ENCODE measurements at regions not wholly inside any gene's neighbourhood (a gene's known extent, or its start where the extent isn't known, plus 50 kb on each side); places are given as distances from the start of the nearest gene placed in this dataset.

DNA sequence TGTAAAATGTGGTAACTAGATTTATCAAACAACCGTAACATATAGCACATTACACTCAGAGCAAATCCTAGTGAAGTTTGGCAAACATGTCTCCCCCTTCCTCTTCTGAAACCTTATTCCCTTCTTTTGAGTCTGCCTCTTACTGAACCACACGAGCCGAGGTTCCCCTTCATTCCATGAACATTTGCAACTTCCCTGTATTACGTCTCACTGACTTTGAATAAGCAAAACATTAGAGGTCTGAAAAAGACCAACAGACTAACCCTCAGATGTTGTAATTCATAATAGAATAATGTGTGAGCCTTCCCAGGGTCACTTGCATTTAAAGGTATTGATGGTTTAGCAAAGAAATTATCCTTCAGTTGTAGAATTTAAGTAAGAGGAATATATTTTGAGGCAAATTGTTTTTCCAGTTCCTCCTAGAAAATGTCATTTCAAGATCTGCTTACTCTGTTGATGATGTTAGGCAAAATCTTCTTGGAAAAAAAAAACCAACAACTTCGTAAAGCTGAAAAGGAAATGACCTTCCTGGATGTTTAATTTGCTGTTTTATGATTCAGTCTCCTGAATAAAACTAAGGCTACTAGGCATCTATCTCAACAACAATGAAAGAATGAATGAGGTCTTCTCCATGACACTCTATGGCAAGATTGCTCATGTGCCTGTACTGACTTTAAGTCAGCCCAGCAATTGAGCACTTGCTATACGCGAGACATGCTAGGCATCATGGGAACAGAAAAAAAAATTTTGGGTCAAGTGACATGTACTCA, 296.9 kb upstream of the NECTIN3 start:
- H3K4me3 ChIP-seq (ENCODE audit: low read depth, low read length): no peak overlapping the region
- DNase-seq (ENCODE audit: low read depth): peak; percentile 61
- TF ChIP-seq, protein P1, sequence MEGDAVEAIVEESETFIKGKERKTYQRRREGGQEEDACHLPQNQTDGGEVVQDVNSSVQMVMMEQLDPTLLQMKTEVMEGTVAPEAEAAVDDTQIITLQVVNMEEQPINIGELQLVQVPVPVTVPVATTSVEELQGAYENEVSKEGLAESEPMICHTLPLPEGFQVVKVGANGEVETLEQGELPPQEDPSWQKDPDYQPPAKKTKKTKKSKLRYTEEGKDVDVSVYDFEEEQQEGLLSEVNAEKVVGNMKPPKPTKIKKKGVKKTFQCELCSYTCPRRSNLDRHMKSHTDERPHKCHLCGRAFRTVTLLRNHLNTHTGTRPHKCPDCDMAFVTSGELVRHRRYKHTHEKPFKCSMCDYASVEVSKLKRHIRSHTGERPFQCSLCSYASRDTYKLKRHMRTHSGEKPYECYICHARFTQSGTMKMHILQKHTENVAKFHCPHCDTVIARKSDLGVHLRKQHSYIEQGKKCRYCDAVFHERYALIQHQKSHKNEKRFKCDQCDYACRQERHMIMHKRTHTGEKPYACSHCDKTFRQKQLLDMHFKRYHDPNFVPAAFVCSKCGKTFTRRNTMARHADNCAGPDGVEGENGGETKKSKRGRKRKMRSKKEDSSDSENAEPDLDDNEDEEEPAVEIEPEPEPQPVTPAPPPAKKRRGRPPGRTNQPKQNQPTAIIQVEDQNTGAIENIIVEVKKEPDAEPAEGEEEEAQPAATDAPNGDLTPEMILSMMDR (IDR thresholded peaks at IDR 0.05; ENCODE audit: insufficient read depth, low read depth, low read length): no peak

DNA sequence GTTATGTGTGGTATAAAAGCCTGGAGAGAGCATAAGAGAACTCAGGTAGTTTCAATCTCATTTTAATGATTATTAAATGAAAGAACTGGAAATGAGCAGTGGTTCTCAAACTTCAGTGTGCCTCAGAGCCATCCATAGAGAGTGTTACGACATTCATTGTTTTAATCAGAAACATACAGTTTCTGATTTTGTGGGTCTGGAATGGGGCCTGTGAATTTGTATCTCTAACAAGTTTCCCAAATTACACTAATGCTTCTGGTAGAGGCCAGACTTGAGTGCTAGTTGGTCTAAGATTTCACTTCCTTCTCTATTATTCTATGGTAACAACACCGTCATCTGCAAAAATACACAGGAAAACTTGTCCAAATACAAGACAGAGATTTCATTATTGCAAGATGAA, 292.0 kb upstream of the NECTIN3 start:
- TF ChIP-seq, protein P1 (IDR thresholded peaks at IDR 0.05; ENCODE audit: insufficient read depth, low read depth, low read length): no peak
- no peak overlapping the region for H3K4me3 ChIP-seq (ENCODE audit: low read depth, low read length)
- DNase-seq (ENCODE audit: low read depth): no peak

DNA sequence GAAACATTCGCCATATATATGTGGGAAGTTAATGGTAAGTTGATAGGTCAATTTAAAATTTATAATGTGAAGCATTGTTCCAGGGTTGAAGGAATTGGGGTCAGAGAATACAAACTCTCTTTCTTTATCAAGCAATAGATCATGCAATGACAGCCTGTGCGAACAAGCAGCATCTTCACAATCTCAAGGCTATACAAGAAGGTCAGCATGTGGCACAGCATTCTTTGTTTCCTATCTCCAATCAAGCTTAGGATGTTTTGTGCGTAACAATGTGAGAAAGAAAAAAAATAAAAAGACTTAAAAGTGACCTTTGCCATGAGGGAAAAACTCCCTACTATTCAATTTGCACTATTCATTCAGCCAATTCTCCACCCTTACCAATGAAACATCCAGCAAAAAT, 288.1 kb upstream of the NECTIN3 start:
- no peak overlapping the region for H3K4me3 ChIP-seq (ENCODE audit: low read depth, low read length)
- TF ChIP-seq, protein P1 (IDR thresholded peaks at IDR 0.05; ENCODE audit: insufficient read depth, low read depth, low read length): no peak
- DNase-seq (ENCODE audit: low read depth): no peak

DNA sequence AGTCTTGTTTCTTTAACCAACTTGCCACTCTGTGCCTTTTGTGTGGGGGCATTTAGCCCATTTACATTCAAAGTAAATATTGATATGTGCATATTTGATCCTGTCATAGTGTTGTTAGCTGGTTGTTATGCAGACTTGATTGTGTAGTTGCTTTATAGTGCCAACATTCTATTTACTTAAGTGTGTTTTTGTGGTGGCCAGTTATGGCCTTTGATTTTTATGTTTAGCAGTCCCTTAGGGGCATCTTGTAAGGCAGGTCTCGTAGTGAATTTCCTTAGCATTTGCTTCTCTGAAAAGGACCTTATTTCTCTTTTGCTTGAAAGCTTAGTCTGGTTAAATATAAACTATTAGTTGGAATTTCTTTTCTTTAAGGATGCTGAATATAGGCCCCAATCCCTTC, 282.8 kb upstream of the NECTIN3 start:
- TF ChIP-seq, protein P1 (IDR thresholded peaks at IDR 0.05; ENCODE audit: insufficient read depth, low read depth, low read length): no peak
- no peak for DNase-seq (ENCODE audit: low read depth)
- no peak overlapping the region for H3K4me3 ChIP-seq (ENCODE audit: low read depth, low read length)

DNA sequence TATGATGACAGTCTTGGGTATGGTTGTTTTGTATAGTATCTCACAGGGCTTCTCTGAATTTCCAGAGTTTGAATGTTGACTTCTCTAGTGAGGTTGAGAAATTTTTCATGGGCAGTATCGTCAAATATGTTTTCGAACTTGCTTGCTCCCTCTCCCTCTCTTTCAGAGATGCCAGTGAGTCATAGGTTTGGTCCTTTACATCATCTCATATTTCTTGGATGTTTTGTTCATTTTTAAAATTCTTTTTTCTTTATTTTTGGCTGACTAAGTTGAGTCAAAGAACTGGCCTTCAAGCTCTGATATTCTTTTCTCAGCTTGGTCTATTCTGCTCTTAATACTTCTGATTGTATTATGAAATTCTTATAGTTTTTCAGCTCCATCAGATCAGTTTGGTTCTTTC, 282.3 kb upstream of the NECTIN3 start:
- H3K4me3 ChIP-seq (ENCODE audit: low read depth, low read length): no peak overlapping the region
- TF ChIP-seq, protein P1 (IDR thresholded peaks at IDR 0.05; ENCODE audit: insufficient read depth, low read depth, low read length): no peak
- peak; percentile 46 for DNase-seq (ENCODE audit: low read depth)

DNA sequence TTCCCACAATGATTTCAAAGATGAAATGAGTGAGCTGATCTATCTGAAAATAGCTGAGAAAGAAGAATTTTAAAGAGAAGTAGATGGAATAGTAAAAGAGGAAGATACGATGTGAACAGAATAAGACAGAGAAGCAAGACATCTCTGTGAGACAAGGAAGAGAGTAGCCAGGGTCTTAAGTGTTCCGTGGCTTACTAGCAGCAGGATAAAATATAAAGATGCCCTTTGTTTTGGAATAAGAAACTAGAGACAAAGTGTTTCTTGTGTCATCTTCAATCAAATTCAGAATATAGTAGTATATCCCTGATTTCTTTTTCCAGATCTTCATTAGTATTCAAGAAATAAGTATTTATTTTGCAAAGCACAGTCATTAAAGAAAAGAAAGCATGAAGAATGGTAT, 281.0 kb upstream of the NECTIN3 start:
- DNase-seq (ENCODE audit: low read depth): no peak
- H3K4me3 ChIP-seq (ENCODE audit: low read depth, low read length): no peak overlapping the region
- TF ChIP-seq, protein P1 (IDR thresholded peaks at IDR 0.05; ENCODE audit: insufficient read depth, low read depth, low read length): no peak
